GM21723 (cell line): ENCODE measurements at regions not wholly inside any gene's neighbourhood (a gene's known extent, or its start where the extent isn't known, plus 50 kb on each side); places are given as distances from the start of the nearest gene placed in this dataset.
"Not testable (repeated sequence)": the region's sequence is repeated elsewhere in the genome, so short reads cannot be mapped to it uniquely, and the experiment has no call there.

Experiments
- ATAC-seq: cut with Tn5 transposase; IDR thresholded peaks from one replicate; pipeline ENCODE4 v1.9.1; 2021; ENCODE audit warnings: mild to moderate bottlenecking, moderate library complexity; ENCODE audit not compliant: unreplicated experiment

GRCh38 chr9:90107726-90108655 is 503.2 kb downstream of the GADD45G start:
- ATAC-seq, result no peak

GRCh38 chr9:90112788-90113187 is 508.0 kb downstream of the GADD45G start:
- no peak for ATAC-seq

- no peak for ATAC-seq
Observed at GRCh38 chr9:90114641-90115425, 510.0 kb downstream of the GADD45G start.

DNA sequence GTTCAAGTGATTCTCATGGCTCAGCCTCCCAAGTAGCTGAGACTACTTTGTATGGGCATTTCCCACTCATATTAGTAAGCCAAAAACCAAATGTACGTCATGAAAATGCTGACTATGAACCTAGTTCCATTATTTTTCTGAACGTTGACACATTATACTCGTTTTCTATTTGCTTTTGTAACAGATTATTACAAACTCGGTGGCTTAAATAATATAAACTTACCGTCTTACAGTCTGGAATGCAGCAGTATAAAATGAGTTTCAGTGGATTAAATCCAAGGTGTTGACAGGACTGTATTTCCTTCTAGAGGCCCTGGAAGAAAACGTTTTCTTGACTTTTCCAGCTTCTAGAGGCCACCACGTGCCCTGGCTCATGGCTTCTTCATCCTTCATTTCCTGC is 517.0 kb downstream of the GADD45G start:
- ATAC-seq, result no peak

GRCh38 chr9:90124961-90125360 is 517.7 kb downstream of the DIRAS2 start:
- ATAC-seq, result no peak

- no peak for ATAC-seq
Observed at GRCh38 chr9:90127923-90128322, 514.7 kb downstream of the DIRAS2 start.

GRCh38 chr9:90128587-90129190 is 513.9 kb downstream of the DIRAS2 start:
- ATAC-seq, result no peak

DNA sequence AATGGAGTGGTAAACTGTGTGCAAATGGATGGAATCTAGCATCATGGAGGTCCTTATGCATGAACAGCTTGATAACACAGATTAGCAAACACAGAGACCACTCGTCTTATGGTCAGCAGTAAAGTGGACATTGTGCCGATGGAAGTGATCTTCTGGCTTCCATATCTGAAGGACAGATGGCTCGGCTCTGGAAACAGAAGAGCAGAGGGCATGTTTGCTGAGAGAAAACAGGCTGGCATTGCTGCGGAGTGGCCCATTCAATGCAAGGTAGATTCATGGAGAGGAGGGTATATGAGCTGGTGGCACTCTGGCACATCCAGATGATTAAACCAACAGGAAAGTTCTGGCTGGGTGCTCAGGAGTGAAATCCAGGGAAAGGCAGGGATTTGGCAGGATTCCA is 513.2 kb downstream of the DIRAS2 start:
- no peak for ATAC-seq

- no peak for ATAC-seq
Observed at GRCh38 chr9:90131568-90131967, 511.1 kb downstream of the DIRAS2 start.

- no peak for ATAC-seq
Observed at GRCh38 chr9:90132866-90133265, 509.8 kb downstream of the DIRAS2 start.

- no peak for ATAC-seq
Observed at GRCh38 chr9:90137801-90138200, 504.8 kb downstream of the DIRAS2 start.

- ATAC-seq, result no peak
Observed at GRCh38 chr9:90140131-90140818, 502.3 kb downstream of the DIRAS2 start.

DNA sequence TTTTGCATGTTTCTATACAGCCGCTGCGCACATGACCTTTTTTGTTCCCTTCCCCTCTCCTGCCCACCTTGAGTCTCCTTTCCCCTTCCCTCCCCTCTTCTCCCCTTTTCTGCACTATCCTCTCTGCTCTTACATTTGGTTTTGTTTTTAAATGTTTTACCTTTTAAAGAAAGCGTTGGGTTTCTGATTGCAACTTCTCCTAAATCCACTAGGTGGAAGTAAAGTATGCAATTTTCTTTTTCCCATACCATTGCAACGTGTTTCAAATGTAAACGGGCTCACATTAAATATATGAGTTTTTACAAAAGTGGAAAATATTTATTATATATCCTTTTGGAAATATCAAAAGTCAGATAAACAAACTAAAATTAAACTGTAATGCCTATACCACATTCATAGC is 500.9 kb downstream of the DIRAS2 start:
- no peak for ATAC-seq

- no peak for ATAC-seq
Observed at GRCh38 chr9:90142580-90142979, 500.0 kb downstream of the DIRAS2 start.

DNA sequence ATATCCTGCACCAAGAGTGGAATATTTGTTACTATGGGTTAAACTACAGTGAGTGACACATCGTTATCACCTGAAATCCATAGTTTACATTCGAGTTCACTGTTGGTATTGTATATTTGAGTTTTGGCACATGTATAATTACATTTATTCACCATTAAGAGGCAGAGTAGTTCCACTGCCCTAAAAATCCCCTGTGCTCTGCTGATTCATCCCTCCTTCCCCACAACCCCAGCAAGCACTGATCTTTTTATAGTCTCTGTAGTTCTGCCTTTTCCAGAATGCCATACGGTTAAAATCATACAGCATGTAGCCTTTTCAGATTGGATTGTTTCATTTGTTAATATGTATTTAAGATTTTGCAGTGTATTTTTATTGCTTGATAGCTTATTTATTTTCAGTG is 495.2 kb downstream of the DIRAS2 start:
- no peak for ATAC-seq

- ATAC-seq, result no peak
Observed at GRCh38 chr9:90156318-90156717, 486.3 kb downstream of the DIRAS2 start.

DNA sequence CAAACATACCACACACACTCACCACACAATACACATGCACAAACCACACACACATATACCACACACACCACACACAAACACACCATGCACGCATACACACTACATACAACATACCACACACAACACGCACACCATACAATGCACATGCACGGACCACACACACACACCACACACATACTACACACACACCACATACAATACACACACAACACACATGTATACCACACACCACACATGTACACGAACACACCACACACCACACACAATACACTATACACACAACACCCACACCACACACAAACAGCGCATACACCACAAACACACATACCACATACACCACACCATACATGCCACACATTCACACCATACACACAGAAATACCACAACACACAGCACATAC is 480.3 kb downstream of the DIRAS2 start:
- no peak for ATAC-seq

DNA sequence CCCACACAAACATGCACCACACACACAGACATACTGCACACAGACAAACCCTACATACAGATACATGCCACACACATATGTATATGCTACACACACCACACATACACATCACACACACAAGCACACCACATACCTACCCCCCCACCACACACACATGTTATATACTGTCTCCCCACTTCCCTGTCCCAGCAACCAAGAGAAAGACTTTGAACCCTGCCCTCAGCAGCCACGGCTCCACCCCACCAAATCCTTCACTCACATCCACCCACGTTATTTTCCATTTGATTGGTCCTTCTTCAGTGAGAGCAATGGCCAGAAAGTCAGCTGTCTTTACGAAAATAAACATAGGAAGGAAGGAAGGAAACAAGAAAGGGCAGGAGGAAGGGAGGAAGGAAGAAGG is 479.8 kb downstream of the DIRAS2 start:
- ATAC-seq, result no peak

GRCh38 chr9:90165281-90165680 is 477.3 kb downstream of the DIRAS2 start:
- ATAC-seq, result no peak

GRCh38 chr9:90166374-90166773 is 476.2 kb downstream of the DIRAS2 start:
- not testable (repeated sequence) for ATAC-seq

DNA sequence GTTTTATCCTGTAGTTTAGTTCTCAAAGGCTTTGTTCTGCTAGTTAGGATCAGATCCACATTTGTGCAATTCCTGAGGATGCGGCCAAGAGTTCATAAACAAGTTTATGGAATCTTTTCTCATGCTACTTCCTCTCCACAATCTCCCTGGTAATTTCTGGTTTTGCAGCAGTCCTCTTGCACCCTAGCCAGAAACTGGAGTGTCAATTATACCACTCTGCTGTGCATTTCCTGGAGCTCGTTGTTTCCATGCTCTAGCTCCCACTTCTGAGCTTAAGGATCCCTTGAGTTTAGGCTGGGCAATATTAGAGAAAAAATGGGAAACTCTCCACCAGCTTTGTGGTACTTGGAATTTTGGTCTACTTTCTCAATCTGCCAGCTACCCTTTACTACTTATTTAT is 474.7 kb downstream of the DIRAS2 start:
- no peak for ATAC-seq
